Parathyroid adenoma (tissue), 2 donors: ENCODE measurements at regions not wholly inside any gene's neighbourhood (a gene's known extent, or its start where the extent isn't known, plus 50 kb on each side); places are given as distances from the start of the nearest gene placed in this dataset.

Source experiments
- H2AFZ ChIP-seq: fragments of 300-600 bp; sonication (generic); one replicate; pipeline ENCODE4 v1.7.0; 2017; ENCODE audit warnings: antibody characterized with exemption, mild to moderate bottlenecking
- H3K27ac ChIP-seq: fragments of 300-600 bp; sonication (generic); one replicate; pipeline ENCODE4 v1.7.0; 2017
- H3K27me3 ChIP-seq: fragments of 300-600 bp; sonication (generic); one replicate; pipeline ENCODE4 v1.7.0; 2017; ENCODE audit warnings: low read length; ENCODE audit not compliant: control insufficient read depth, insufficient read depth
- H3K36me3 ChIP-seq: fragments of 300-600 bp; sonication (generic); one replicate; pipeline ENCODE4 v1.7.0; 2017; ENCODE audit warnings: low read length; ENCODE audit not compliant: control insufficient read depth, insufficient read depth
- H3K4me1 ChIP-seq: fragments of 300-600 bp; sonication (generic); one replicate; pipeline ENCODE4 v1.7.0; 2017; ENCODE audit warnings: control low read depth
- H3K4me2 ChIP-seq: fragments of 300-600 bp; sonication (generic); one replicate; pipeline ENCODE4 v1.7.0; 2017; ENCODE audit warnings: low read length
- H3K4me3 ChIP-seq: fragments of 300-600 bp; sonication (generic); one replicate; pipeline ENCODE4 v1.7.0; 2017; ENCODE audit warnings: low read depth, low read length
- H3K79me2 ChIP-seq: fragments of 300-600 bp; sonication (generic); one replicate; pipeline ENCODE4 v1.7.0; 2017; ENCODE audit warnings: control low read depth
- H3K9ac ChIP-seq: fragments of 300-600 bp; sonication (generic); one replicate; pipeline ENCODE4 v1.7.0; 2017; ENCODE audit warnings: mild to moderate bottlenecking
- H3K9me3 ChIP-seq: fragments of 300-600 bp; sonication (generic); one replicate; pipeline ENCODE4 v1.7.0; 2017; ENCODE audit warnings: low read length; ENCODE audit not compliant: control insufficient read depth
- TF ChIP-seq, protein P1 (sequence below): fragments of 300-600 bp; sonication (generic); IDR thresholded peaks from one replicate; pipeline ENCODE4 v1.7.0; 2017; ENCODE audit warnings: antibody characterized with exemption, mild to moderate bottlenecking
- donor health status: primary hyperparathyroidism.

DNA sequence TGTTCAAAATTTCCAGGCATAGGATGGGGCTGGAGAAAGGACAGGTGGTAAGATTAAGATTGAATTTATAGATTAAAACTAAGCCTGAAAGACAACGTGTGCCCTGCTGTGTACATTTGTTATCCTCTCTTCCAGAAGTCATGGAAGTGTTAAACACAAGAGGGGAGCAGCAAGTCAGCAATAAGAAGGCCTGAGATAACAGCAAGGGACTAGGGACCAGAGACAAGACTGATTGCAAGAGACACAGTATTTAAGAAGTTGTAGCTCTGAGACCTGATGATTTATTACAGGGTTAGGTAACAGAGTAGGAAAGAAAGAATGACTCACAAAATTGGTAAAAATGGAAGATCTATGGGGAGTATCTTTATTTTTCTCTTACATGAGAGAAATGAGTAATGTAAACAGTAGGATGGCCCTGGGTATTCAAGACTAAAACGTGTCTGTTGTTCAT is 55.7 kb upstream of the COL1A2 start:
- Histone ChIP-seq H3K4me3 (no peak overlapping the region), H3K4me2 (no peak overlapping the region), H2AFZ (no peak overlapping the region), H3K9ac (no peak overlapping the region), H3K79me2 (no peaks in the 10 kb centered on the region), H3K36me3 (no peaks in the 10 kb centered on the region), H3K9me3 (no peaks in the 10 kb centered on the region), H3K27me3 (no peaks in the 10 kb centered on the region), H3K4me1 (no peaks in the 10 kb centered on the region), H3K27ac (no peak overlapping the region)
- TF ChIP-seq, protein P1, sequence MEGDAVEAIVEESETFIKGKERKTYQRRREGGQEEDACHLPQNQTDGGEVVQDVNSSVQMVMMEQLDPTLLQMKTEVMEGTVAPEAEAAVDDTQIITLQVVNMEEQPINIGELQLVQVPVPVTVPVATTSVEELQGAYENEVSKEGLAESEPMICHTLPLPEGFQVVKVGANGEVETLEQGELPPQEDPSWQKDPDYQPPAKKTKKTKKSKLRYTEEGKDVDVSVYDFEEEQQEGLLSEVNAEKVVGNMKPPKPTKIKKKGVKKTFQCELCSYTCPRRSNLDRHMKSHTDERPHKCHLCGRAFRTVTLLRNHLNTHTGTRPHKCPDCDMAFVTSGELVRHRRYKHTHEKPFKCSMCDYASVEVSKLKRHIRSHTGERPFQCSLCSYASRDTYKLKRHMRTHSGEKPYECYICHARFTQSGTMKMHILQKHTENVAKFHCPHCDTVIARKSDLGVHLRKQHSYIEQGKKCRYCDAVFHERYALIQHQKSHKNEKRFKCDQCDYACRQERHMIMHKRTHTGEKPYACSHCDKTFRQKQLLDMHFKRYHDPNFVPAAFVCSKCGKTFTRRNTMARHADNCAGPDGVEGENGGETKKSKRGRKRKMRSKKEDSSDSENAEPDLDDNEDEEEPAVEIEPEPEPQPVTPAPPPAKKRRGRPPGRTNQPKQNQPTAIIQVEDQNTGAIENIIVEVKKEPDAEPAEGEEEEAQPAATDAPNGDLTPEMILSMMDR = no peak

DNA sequence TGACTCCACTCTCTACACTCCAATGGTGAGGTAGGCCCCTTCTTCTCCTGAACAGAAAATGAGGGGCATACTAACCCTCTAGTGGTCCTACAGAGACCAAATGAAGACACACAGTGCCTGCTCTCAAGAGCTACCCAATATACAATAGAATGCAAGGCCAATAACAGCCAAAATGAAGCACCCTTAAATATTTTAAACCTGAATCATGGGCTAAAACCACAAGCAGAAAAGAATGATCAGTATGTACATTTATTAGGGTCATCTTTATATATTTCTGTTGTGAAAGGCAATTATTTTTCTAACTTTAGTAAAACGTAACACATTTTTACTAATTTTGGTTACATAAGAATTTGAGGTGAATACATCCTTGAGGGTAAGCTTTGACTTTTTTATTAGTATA is 49.9 kb upstream of the COL1A2 start:
- Histone ChIP-seq H3K4me2 (no peak overlapping the region), H3K27me3 (no peaks in the 10 kb centered on the region), H3K36me3 (no peaks in the 10 kb centered on the region), H3K4me3 (no peak overlapping the region), H3K79me2 (no peaks in the 10 kb centered on the region), H3K4me1 (no peaks in the 10 kb centered on the region), H3K27ac (no peak overlapping the region), H2AFZ (no peak overlapping the region), H3K9ac (no peak overlapping the region), H3K9me3 (no peaks in the 10 kb centered on the region)
- TF ChIP-seq, protein P1 = no peak
